Thoracic aorta (tissue), 2 donors: ENCODE measurements at regions not wholly inside any gene's neighbourhood (a gene's known extent, or its start where the extent isn't known, plus 50 kb on each side); places are given as distances from the start of the nearest gene placed in this dataset.

Source experiments
- ATAC-seq: fragments of 150-250 bp; one replicate; pipeline ENCODE4 v1.8.0; 2017; ENCODE audit warnings: low read depth; ENCODE audit not compliant: insufficient number of reproducible peaks, low FRiP score
- DNase-seq: peaks from one replicate; pipeline ENCODE4 v3.0.0-alpha.2; 2020; ENCODE audit warnings: low spot score
- H3K27ac ChIP-seq, 2 donors: fragments of 200-600 bp; sonication (generic); 1 replicate in 1 of 2; 2 replicates in 1 of 2; pipeline ENCODE4 v1.5.1; 2016; ENCODE audit warnings: mild to moderate bottlenecking in 2 of 2, moderate library complexity in 2 of 2
- H3K27me3 ChIP-seq: fragments of 200-600 bp; sonication (generic); replicated peaks from 2 replicates; pipeline ENCODE4 v1.6.0; 2016; ENCODE audit warnings: mild to moderate bottlenecking; ENCODE audit not compliant: insufficient read depth
- H3K36me3 ChIP-seq: fragments of 200-600 bp; sonication (generic); one replicate; pipeline ENCODE4 v1.5.1; 2016
- H3K4me1 ChIP-seq, 2 donors: fragments of 200-600 bp; sonication (generic); 1 replicate in 1 of 2; 2 replicates in 1 of 2; pipeline versions ENCODE4 v1.5.1 to v1.6.0; 2016; ENCODE audit warnings: low read depth in 2 of 2, mild to moderate bottlenecking in 1 of 2; ENCODE audit not compliant: control insufficient read depth in 1 of 2
- H3K4me3 ChIP-seq: fragments of 200-600 bp; sonication (generic); 2 replicates; pipeline ENCODE4 v1.5.1; 2016; ENCODE audit warnings: mild to moderate bottlenecking
- H3K9me3 ChIP-seq: fragments of 200-600 bp; sonication (generic); 2 replicates; pipeline ENCODE4 v1.5.1; 2016
- CTCF ChIP-seq: fragments of 200-600 bp; sonication (generic); IDR thresholded peaks from one replicate; pipeline ENCODE4 v1.5.1; 2019; ENCODE audit warnings: antibody characterized with exemption

DNA sequence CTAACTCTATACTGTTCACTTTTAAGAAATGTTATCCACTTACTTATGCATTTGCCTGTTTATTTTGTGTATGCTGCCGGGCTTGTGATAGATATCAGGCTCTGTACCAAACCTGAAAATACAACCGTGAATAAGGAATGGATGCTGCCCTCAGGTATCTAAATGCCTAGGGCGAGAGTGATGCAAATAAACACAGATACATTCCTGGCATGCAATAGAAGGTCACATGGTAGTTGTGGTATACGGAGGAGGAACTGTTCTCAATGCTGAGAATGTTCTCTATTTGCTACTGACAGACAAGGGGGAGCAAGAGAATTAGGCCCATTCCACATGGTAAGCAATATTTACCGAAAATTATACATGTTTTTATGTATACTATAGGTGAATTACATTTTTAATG lies 227.8 kb downstream of the ICE1 start:
- no peaks in the 10 kb centered on the region for H3K9me3 ChIP-seq
- no peak for DNase-seq
- TF ChIP-seq CTCF: no peak
- H3K36me3 ChIP-seq: no peaks in the 10 kb centered on the region
- H3K27me3 ChIP-seq: no peaks in the 10 kb centered on the region
- no peak for ATAC-seq
- no peak overlapping the region for H3K27ac ChIP-seq
- no peak overlapping the region for H3K4me3 ChIP-seq
- peaks cover 0 to 15% of the 10 kb centered on the region in 2 donors for H3K4me1 ChIP-seq

DNA sequence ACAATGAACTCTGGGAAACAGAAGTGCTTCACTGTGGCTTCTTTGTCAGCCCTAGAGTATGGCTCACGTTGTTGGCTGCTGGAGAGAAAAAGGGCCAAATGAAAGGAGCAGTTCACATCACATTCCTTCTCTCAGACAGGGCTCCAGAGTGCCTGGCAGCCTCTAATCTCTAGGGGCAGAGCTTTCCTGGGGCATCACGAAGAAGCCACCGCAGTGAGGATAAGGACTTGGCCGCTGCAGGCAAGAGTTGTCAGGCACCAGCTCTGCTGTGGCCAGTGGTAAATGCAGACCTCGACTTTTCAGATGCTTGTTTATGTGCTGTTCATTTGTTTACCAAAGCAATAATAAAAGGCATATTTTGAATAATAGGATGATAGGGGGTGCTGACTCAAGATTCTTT lies 227.2 kb downstream of the ICE1 start:
- DNase-seq (no peak), ATAC-seq (no peak)
- Histone ChIP-seq H3K4me3 (no peak overlapping the region), H3K27ac (no peak overlapping the region), H3K9me3 (no peaks in the 10 kb centered on the region), H3K27me3 (no peaks in the 10 kb centered on the region), H3K36me3 (no peaks in the 10 kb centered on the region), H3K4me1 (peaks cover 0 to 18% of the 10 kb centered on the region in 2 donors)
- TF ChIP-seq CTCF: no peak

- peaks cover 3 to 27% of the 10 kb centered on the region in 2 donors for H3K4me1 ChIP-seq
- TF ChIP-seq CTCF: no peak
- no peaks in the 10 kb centered on the region for H3K9me3 ChIP-seq
- H3K27ac ChIP-seq: no peak overlapping the region
- no peak for ATAC-seq
- no peaks in the 10 kb centered on the region for H3K36me3 ChIP-seq
- H3K27me3 ChIP-seq: no peaks in the 10 kb centered on the region
- H3K4me3 ChIP-seq: no peak overlapping the region
- no peak for DNase-seq
Measured at GRCh38 chr5:5648694-5649093, 226.2 kb downstream of the ICE1 start.

DNA sequence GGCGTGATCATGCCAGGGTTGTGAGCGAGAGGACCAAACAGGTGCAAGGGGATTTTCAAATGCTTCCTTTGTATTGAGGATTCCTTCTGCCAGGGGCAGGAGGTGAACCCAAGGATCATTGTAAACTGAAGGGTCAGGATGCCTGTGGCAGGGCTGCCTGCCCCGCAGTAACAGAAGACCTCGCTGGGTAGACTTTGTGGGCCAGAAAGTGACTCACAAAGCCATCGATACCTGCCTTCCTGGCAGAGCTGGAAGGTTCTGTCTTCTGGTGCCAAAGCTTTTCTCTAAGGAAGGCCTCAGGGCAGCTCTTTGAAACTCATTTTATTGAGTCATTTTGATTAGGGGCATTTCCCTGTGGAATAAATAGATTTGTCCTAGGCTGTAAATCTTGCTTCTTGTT lies 223.4 kb downstream of the ICE1 start:
- Histone ChIP-seq H3K27me3 (no peaks in the 10 kb centered on the region), H3K4me1 (peaks cover 3 to 22% of the 10 kb centered on the region in 2 donors), H3K9me3 (no peaks in the 10 kb centered on the region), H3K4me3 (no peak overlapping the region), H3K36me3 (no peaks in the 10 kb centered on the region), H3K27ac (no peak overlapping the region)
- ATAC-seq (no peak), DNase-seq (no peak)
- no peak for TF ChIP-seq CTCF

DNA sequence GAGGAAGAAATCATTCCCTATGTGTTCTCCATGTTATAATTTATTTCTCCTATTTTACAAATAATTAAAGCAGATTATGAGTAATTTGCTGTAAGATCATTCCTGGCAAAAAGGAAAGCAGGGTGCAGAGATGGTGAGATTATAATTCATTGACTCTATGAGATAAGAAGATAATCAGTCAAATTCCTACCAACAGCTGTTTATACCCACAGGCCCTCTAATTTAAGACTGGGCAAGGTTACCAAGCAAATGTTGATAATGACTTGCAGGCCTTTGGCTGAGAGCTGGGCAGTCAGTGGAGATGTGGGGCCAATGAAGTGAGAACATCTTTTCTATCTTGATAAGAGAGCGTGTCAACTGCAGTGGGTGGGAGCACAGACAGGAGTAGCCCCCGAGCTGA lies 222.7 kb downstream of the ICE1 start:
- no peaks in the 10 kb centered on the region for H3K9me3 ChIP-seq
- H3K27me3 ChIP-seq: no peaks in the 10 kb centered on the region
- DNase-seq (no peak), ATAC-seq (no peak)
- no peak overlapping the region for H3K27ac ChIP-seq
- peaks cover 3 to 22% of the 10 kb centered on the region in 2 donors for H3K4me1 ChIP-seq
- H3K4me3 ChIP-seq: no peak overlapping the region
- no peaks in the 10 kb centered on the region for H3K36me3 ChIP-seq
- TF ChIP-seq CTCF: no peak
